Chondrocyte (in vitro differentiated cells): ENCODE measurements at regions not wholly inside any gene's neighbourhood (a gene's known extent, or its start where the extent isn't known, plus 50 kb on each side); places are given as distances from the start of the nearest gene placed in this dataset.

Experiments
- DNase-seq: peaks from one replicate; pipeline ENCODE4 v3.0.0; 2021; ENCODE audit warnings: mixed read lengths, low spot score
- H3K27ac Mint-ChIP-seq: one replicate; pipeline ENCODE4 v1.8.0; 2021; ENCODE audit warnings: mild to moderate bottlenecking, moderate library complexity, mixed read lengths; ENCODE audit not compliant: unreplicated experiment
- H3K27me3 Mint-ChIP-seq: 2 replicates; pipeline ENCODE4 v1.8.0; 2021; ENCODE audit warnings: low read depth, mixed read lengths
- H3K36me3 Mint-ChIP-seq: 2 replicates; pipeline ENCODE4 v1.8.0; 2021; ENCODE audit warnings: low read depth, mixed read lengths
- H3K4me1 Mint-ChIP-seq: 2 replicates; pipeline ENCODE4 v1.8.0; 2021; ENCODE audit warnings: low read depth, mild to moderate bottlenecking, mixed read lengths
- H3K4me3 Mint-ChIP-seq: one replicate; pipeline ENCODE4 v1.8.0; 2021; ENCODE audit warnings: mild to moderate bottlenecking, moderate library complexity, mixed read lengths; ENCODE audit not compliant: unreplicated experiment
- H3K9me3 Mint-ChIP-seq: 2 replicates; pipeline ENCODE4 v1.8.0; 2021; ENCODE audit warnings: low read depth, mixed read lengths
- CTCF ChIP-seq: fragments of 200-600 bp; sonication (generic); IDR thresholded peaks from 2 replicates; pipeline ENCODE4 v1.5.0; 2021; ENCODE audit warnings: antibody characterized with exemption, mild to moderate bottlenecking, moderate library complexity

- Mint-ChIP-seq H3K9me3 (no peaks in the 10 kb centered on the region), H3K27me3 (peaks cover 53% of the 10 kb centered on the region), H3K36me3 (no peaks in the 10 kb centered on the region), H3K27ac (no peak overlapping the region), H3K4me3 (no peak overlapping the region), H3K4me1 (no peaks in the 10 kb centered on the region)
- no peak for DNase-seq
- no peak for TF ChIP-seq CTCF
These were observed 510.6 kb downstream of the HTR7 start for GRCh38 chr10:90347239-90347638.

- Mint-ChIP-seq H3K4me3 (no peak overlapping the region), H3K27me3 (peaks cover 41% of the 10 kb centered on the region), H3K9me3 (no peaks in the 10 kb centered on the region), H3K27ac (no peak overlapping the region), H3K4me1 (no peaks in the 10 kb centered on the region), H3K36me3 (no peaks in the 10 kb centered on the region)
- no peak for TF ChIP-seq CTCF
- DNase-seq = no peak
These were observed 507.7 kb downstream of the HTR7 start for GRCh38 chr10:90350122-90350521.

GRCh38 chr10:90352288-90352687 lies 505.6 kb downstream of the HTR7 start:
- no peaks in the 10 kb centered on the region for H3K36me3 Mint-ChIP-seq
- no peak overlapping the region for H3K4me3 Mint-ChIP-seq
- DNase-seq = no peak
- no peak overlapping the region for H3K27ac Mint-ChIP-seq
- no peak for TF ChIP-seq CTCF
- H3K27me3 Mint-ChIP-seq = peaks cover 28% of the 10 kb centered on the region
- H3K4me1 Mint-ChIP-seq = no peaks in the 10 kb centered on the region
- H3K9me3 Mint-ChIP-seq = no peaks in the 10 kb centered on the region

- no peak for DNase-seq
- no peaks in the 10 kb centered on the region for H3K9me3 Mint-ChIP-seq
These were observed 502.9 kb downstream of the HTR7 start for GRCh38 chr10:90354914-90355313.

GRCh38 chr10:90363799-90364483 lies 493.9 kb downstream of the HTR7 start:
- no peak for TF ChIP-seq CTCF
- DNase-seq = no peak
- Mint-ChIP-seq H3K4me3 (no peak overlapping the region), H3K27ac (no peak overlapping the region), H3K4me1 (no peaks in the 10 kb centered on the region), H3K27me3 (peaks cover 9% of the 10 kb centered on the region), H3K36me3 (no peaks in the 10 kb centered on the region), H3K9me3 (peaks cover 9% of the 10 kb centered on the region)

More at GRCh38 chr10:90354914-90355313, 502.9 kb downstream of the HTR7 start:
- no peaks in the 10 kb centered on the region for H3K4me1 Mint-ChIP-seq
- no peak for TF ChIP-seq CTCF
- no peaks in the 10 kb centered on the region for H3K36me3 Mint-ChIP-seq
- peaks cover 16% of the 10 kb centered on the region for H3K27me3 Mint-ChIP-seq
- no peak overlapping the region for H3K27ac Mint-ChIP-seq
- H3K4me3 Mint-ChIP-seq = no peak overlapping the region
